COR-L47 (cell line): ENCODE measurements at regions not wholly inside any gene's neighbourhood (a gene's known extent, or its start where the extent isn't known, plus 50 kb on each side); places are given as distances from the start of the nearest gene placed in this dataset.
"Not testable (repeated sequence)": the region's sequence is repeated elsewhere in the genome, so short reads cannot be mapped to it uniquely, and the experiment has no call there.

Source experiments
- DNase-seq: peaks from one replicate; lab custom pipeline; 2025; lab: John Stamatoyannopoulos, UW

GRCh38 chr6:144534180-144534579, 249.0 kb downstream of the UTRN start:
- DNase-seq = no peak

GRCh38 chr6:144535630-144536029, 250.5 kb downstream of the UTRN start:
- DNase-seq = no peak

GRCh38 chr6:144536079-144536478, 250.9 kb downstream of the UTRN start:
- no peak for DNase-seq

DNA sequence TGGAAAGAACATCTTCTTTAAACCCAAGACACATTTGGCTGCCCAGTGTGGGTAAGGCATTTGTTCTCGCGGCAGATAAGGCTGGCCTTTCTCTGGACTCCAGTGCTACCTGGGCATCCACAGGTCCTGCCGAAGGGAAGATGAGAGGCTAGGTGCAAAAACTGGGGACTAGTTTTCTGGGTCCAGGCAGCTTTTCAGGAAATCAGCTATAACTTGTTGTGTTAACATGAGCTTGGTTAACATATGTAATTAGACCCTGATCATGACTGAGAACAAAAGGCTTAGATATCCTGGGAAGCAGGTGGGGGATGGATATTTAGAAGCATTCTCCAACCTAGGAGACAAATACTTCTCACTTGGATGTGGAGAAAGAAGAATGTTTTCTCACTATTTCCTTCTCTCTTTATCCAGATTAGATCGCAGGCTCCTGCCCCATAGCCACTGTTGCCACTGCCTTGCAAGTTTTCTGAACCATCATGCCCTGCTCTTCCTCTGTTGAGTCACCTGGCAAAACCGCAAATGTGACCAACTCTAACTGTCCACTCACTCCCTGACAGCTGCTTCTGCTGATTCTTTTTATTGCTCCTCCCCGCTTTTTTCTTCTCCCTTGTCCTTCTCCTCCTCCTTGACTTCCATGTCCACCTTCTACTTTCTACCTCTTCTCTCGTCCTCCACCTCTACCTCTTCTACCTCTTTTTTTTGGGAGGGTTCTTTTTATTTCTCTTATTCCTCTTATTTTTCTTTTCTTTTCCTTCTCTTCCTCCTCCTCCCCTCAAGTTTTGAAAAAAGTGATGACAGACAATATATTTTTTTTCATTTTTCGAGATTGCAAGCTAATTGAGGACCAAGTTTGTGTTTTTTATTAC, 258.1 kb downstream of the UTRN start:
- no peak for DNase-seq

DNA sequence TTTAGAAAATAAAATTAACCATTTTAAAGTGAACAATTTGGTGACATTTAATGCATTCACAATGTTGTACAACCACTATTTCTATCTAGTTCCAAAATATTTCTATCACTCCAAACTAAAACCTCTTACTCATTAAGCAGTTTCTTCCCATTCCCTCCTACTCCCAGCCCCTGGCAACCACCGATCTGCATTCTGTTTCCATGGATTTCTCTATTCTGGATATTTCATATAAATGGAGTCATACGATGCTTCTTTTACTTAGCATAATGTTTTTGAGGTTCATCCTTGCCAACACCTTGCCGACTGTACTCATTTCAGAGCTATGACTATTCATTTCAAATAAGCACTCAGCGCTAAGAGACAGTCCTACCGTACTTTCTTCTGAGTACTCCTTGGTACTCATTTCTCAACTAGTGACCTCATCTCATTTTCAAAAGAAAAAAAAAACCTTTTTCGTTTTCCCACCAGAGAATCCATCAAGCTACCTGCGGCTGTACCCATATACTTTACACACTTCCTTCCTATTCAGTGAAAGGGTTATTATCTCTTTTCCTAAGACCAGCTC, 259.2 kb downstream of the UTRN start:
- no peak for DNase-seq

DNA sequence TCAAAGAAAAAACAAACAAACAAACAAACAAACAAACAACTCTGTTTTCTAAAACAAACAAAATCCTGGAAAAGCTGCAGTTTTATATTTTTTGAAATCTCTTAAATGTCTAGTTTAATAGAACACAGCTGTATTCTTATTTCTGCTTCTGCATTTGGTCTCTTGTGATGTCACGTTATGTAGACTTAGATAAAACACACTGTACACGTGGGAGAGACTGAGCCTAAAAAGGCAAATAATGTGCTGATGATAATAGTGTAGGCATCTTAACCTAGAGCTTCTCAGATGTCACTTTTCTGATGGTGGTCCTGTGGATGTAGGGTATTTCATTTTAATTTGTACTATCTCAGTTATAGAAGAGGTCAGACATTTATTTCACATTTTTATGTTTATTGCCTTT, 261.7 kb downstream of the UTRN start:
- no peak for DNase-seq

DNA sequence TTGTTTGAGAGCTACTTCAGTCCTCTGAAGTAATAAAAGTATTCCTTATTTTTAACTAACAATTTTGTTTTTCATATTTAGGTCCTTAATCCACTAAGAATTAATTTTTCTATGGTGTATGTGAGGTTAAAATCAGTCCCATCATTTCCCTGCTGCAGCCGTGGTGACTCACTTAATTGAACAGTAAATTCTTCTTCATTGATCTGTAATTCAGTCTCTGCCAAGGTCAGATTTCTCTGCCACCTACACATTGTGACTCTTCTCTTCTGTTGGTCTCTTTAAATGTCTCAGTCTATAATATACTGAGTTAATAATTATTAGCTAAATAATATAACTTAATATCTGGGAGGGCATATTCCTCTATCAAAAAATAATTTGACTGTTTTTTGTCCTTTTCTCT, 262.3 kb downstream of the UTRN start:
- DNase-seq = no peak

DNA sequence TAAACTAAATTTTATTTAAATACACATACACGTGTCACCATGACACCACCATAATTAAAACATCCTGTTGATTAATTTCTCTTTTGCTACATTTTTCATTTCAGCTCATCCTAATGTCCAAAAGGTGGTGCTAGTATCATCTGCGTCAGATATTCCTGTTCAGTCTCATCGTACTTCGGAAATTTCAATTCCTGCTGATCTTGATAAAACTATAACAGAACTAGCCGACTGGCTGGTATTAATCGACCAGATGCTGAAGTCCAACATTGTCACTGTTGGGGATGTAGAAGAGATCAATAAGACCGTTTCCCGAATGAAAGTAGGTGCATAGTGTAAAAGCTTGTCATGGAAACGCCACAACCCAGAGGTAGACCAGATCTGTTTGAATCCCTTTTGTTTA, 263.4 kb downstream of the UTRN start:
- DNase-seq = no peak

DNA sequence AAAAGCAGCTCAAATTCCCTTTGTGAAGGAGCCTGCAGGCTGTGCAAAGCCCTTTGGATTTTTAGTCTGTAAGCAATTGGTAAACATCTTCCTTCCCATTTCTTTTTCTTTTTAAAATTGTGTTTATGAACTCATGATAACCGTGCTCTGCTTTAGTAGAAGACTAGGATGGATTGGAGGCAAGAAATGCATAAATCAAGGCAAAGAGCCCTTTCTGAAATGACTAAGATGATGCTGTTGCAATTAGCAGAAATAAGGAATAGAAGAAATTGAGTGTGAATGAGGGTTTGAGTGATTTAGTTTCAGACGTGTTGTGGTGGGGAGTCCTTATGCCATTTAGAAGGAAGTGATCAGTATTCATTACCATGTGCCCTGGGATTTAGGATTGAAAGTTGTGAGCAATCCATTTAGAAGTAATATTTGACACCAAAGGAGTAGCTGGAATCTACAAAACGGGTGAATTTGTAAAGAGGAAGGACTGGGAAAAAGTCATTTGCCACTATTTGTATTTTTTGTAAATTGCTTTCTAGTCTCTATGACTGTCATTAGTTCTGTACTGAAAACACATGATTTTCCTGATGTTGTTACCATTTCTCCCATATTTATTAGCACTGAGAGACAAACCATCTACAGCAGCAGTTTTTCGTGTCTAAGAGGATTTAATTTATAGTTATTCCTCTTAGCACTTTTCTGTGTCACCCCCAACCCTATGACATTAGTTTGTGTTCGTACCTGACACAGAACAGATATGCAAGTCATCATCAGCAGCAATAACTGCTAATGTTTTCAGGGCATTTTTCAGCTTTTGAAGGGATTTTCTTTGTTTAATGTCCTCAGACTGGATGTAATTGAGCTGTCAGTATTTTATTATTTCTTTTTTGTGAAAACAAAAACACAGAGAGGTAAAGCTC, 265.0 kb downstream of the UTRN start:
- no peak for DNase-seq

DNA sequence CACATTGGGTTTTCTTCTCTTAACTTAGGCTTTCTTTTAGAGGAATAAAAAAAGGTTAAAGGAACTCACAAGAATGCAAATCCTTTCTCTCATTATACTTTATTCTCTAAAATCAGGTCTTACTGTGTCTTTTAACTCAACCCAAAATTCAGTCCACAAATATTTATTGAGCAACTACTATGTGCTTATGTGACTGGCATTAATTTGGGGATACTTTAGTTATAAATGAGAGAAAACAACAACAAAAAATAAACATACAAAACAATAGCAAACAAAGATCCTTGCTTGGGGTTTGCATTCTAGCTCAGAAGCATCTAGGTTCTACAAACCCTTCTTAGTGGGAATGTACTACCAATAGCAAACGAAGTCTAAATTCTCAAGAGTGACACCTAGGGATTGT, 266.2 kb downstream of the UTRN start:
- no peak for DNase-seq

DNA sequence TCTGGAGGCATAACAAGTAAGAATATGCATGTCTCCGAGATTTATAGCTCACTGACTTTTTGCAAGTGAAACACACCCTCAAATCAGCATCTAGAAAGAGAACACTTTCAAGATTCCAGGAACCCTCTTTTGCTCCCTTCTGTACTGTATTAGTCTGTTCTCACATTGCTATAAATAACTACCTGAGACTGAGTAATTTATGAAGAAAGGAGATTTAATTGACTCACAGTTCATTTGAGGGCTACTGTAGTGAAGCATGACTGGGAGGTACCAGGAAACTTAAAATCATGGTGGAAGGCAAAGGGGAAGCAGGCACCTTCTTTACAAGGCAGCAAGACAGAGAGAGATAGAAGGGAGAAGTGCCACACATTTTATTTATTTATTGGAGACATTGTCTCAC, 269.9 kb downstream of the UTRN start:
- DNase-seq = no peak

DNA sequence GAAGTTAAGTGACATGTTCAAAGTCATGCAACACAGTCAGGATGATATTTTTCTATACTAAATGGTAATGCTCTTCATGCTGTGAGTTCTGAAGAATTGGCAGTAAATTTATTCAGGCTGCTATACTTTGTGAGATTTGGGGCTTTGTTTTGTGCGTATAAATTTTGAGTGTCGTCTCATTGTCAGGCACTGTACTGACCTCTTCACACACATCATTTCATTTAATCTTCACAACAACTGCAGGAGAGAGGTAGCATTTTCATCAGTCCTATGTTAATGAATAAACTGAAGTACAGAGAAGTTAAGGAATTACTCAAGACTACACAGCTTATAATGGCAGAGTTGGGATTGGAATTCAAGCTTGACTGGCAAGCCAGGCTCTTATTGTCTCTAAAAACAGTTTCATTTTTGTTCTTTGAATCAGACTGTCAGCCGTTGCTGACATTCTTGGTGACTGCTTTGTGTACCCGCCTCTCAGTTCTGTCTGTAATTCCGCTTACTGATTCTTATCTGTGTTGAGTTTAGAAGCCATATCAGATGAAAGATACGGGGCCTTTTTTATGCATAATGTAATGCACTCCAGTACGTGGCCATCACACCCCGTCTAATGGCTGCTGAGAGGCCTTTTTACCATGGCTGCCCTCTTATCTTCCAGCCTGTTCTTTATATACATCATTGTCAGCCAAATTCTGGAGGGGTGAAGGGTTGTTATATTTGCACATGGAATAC, 274.9 kb downstream of the UTRN start:
- DNase-seq = no peak

GRCh38 chr6:144561455-144562043, 276.4 kb downstream of the UTRN start:
- DNase-seq = no peak

GRCh38 chr6:144564202-144564601, 279.1 kb downstream of the UTRN start:
- no peak for DNase-seq

DNA sequence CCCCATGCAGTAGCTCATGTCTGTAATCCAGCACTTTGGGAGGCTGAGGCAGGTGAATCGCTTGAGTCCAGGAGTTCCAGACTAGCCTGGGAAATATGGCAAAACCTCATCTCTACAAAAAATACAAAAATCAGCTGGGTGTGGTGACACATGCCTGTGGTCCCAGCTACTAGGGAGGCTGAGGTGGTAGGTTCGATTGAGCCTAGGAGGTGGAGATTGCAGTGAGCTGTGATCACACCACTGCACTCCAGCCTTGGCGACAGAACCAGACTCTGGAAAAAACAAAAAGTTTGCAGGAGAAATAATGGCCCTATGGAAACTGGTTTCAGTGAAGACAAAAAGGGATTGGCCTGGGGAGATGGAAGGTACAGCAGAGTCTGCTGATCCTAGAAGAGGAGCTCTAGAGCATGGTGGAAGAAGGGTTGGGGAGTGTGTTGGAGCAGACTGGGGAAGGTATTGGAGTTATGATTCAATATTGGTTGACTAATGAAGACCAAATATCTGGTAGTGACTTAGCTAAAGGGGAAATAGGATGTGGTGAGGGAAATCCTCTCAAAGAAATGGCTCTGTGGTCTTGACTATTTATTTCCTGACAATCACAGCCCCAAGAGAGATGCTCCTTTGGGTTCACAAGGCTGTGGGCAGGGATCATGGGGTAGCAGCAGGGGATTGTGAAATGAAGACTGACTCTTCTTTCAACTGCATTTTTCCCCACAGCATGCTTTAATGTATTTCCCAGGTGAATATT, 281.9 kb downstream of the UTRN start:
- no peak for DNase-seq

GRCh38 chr6:144568241-144568640, 283.1 kb downstream of the UTRN start:
- DNase-seq = no peak

- not testable (repeated sequence) for DNase-seq
These were observed 287.4 kb downstream of the UTRN start for GRCh38 chr6:144572541-144572940.

DNA sequence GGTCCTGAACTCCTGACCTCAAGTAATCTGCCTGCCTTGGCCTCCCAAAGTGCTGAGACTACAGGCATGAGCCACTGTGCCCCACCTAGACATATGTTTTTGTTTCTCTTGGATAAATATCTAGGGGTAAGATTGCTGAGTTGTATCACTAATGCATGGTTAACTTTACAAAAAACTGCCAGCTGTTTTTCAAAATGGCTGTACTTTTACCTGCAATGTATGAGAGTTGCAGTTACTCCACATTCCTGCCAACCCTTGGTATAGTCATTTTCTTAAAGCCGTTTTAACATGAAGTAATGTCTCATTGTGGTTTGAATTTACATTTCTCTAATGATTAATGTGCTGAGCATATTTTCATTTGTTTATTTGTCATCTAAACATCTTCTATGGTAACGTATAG, 289.7 kb downstream of the UTRN start:
- no peak for DNase-seq

- DNase-seq = no peak
These were observed 290.2 kb downstream of the UTRN start for GRCh38 chr6:144575327-144575726.

- DNase-seq = no peak
These were observed 291.7 kb downstream of the UTRN start for GRCh38 chr6:144576871-144577270.
